MM.1S (cell line): ENCODE measurements at regions not wholly inside any gene's neighbourhood (a gene's known extent, or its start where the extent isn't known, plus 50 kb on each side); places are given as distances from the start of the nearest gene placed in this dataset.

Experiments
- CTCF ChIP-seq: fragments of 300-600 bp; sonication (generic); IDR thresholded peaks from 2 replicates; pipeline ENCODE4 v1.5.1; 2016; ENCODE audit warnings: antibody characterized with exemption, low read length, mixed read lengths
- EZH2 ChIP-seq: fragments of 300-600 bp; sonication (generic); optimal IDR thresholded peaks from 2 replicates; pipeline ENCODE3; 2017; ENCODE audit warnings: low read depth, mild to moderate bottlenecking, antibody characterized with exemption, low read length, mixed read lengths

GRCh38 chr2:88818381-88818780 is 126.9 kb downstream of the RPIA start:
- TF ChIP-seq CTCF, result no peak
- TF ChIP-seq EZH2, result no peak
